Aorta (tissue), 5 donors: ENCODE measurements at regions not wholly inside any gene's neighbourhood (a gene's known extent, or its start where the extent isn't known, plus 50 kb on each side); places are given as distances from the start of the nearest gene placed in this dataset.

ENCODE experiments used
- ATAC-seq: fragments of 200-7000 bp; cut with Tn5 transposase; one replicate; pipeline ENCODE4 v1.9.1; 2022; ENCODE audit warnings: moderate library complexity; ENCODE audit not compliant: low FRiP score
- DNase-seq, 2 donors: peaks; one replicate each; pipeline ENCODE4 v3.0.0-alpha.2; 2020
- H3K27ac ChIP-seq, 2 donors: one replicate each; pipeline ENCODE4 v1.5.1; 2013; ENCODE audit warnings: low read length in 2 of 2, mild to moderate bottlenecking in 2 of 2, moderate library complexity in 2 of 2, control low read depth in 1 of 2, inconsistent platforms in 1 of 2, low read depth in 1 of 2
- H3K27me3 ChIP-seq, 2 donors: one replicate each; pipeline ENCODE4 v1.6.1; 2013; ENCODE audit warnings: control low read depth in 1 of 2, low read length in 1 of 2, mild to moderate bottlenecking in 1 of 2, moderate library complexity in 1 of 2; ENCODE audit not compliant: insufficient read depth in 2 of 2, control insufficient read depth in 1 of 2
- H3K36me3 ChIP-seq, 2 donors: one replicate each; pipeline ENCODE4 v1.6.1; 2013; ENCODE audit warnings: control low read depth in 1 of 2, low read length in 1 of 2, mild to moderate bottlenecking in 1 of 2; ENCODE audit not compliant: insufficient read depth in 2 of 2, control insufficient read depth in 1 of 2
- H3K4me1 ChIP-seq, 2 donors: one replicate each; pipeline ENCODE4 v1.6.1; 2013; ENCODE audit warnings: low read length in 2 of 2, control low read depth in 1 of 2, mild to moderate bottlenecking in 1 of 2, moderate library complexity in 1 of 2; ENCODE audit not compliant: insufficient read depth in 2 of 2, control insufficient read depth in 1 of 2
- H3K4me3 ChIP-seq, 2 donors: one replicate each; pipeline ENCODE4 v1.5.1; 2013; ENCODE audit warnings: low read length in 2 of 2, control low read depth in 1 of 2, mild to moderate bottlenecking in 1 of 2
- H3K9me3 ChIP-seq: one replicate; pipeline ENCODE4 v1.6.1; 2013; ENCODE audit warnings: mild to moderate bottlenecking, low read length; ENCODE audit not compliant: control insufficient read depth
- WGBS, 2 donors: extraction: QIAGEN DNeasy Blood & Tissue Kit; methylation state at CpG; one replicate each; pipeline ENCODE4 v1.1.7; 2013; 5-methylcytosine and 5-hydroxymethylcytosine counted together
- intact Hi-C, 2 donors: fragments of 100-400 bp; cut with DNase I; formaldehyde crosslinking; loops; one replicate each; pipeline versions ENCODE4 v1.14.2 to v1.15.0; 2022
- donor health status: healthy with polysubstance abuse.
- donor health status: Bipolar disorder and iron deficiency.
- donor health status: DM: no; HTN: no; CAD: no.
- donor health status: DM: no; HTN: no; CAD: no.
- donor health status: DM: yes; HTN: yes; CAD: no.

DNA sequence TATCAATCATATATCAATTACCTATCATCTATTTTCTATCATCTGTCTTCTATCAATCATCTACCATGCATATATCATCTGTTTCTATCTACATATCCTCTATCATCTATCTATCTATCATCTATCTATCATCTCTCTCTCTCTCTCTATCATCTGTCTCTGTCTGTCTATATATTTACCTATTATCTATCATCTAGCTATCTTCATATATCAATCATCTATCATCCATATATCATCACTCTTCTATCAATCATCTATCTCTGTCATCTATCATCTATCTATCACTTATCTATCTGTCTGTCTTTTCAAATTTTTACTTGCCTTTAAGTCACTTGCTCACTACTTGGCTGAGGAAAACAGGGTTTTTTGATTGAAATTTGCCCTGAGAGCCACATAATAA is 592.3 kb downstream of the DCDC2C start:
- no peaks in the 10 kb centered on the region for H3K9me3 ChIP-seq
- DNase-seq (no peak), ATAC-seq (no peak)
- H3K36me3 ChIP-seq = no peaks in the 10 kb centered on the region
- H3K27ac ChIP-seq = no peak overlapping the region
- H3K4me3 ChIP-seq = no peak overlapping the region
- no peaks in the 10 kb centered on the region for H3K4me1 ChIP-seq
- intact Hi-C loops = no loop called here
- no peaks in the 10 kb centered on the region for H3K27me3 ChIP-seq

DNA sequence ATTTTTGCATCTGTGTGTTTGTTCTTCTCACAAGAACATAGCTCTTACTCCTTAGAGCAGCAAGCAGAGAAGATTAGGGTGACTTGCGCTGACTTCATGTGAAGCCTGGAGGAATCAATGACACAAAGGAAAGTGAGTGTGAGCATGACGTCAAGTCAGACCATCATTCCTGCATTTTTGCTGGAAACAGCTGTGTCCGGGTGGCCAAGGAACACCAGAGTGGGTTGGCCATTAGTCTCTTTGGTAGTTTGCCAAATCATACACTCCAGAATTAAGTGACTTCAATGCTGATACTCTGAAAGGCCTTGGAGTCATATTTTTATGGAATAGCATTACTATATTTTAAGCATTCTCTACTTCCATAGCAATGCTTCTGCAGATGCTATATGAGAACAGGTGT is 597.2 kb downstream of the DCDC2C start:
- intact Hi-C loops = no loop called here
- 44 to 54% methylated on average over 3 of the region's 3 CpGs for WGBS, 2 donors
- no peak for ATAC-seq
- H3K27ac ChIP-seq = no peak overlapping the region
- H3K4me1 ChIP-seq = no peaks in the 10 kb centered on the region
- no peaks in the 10 kb centered on the region for H3K9me3 ChIP-seq
- H3K36me3 ChIP-seq = no peaks in the 10 kb centered on the region
- H3K27me3 ChIP-seq = no peaks in the 10 kb centered on the region
- no peak overlapping the region for H3K4me3 ChIP-seq
- DNase-seq = no peak

DNA sequence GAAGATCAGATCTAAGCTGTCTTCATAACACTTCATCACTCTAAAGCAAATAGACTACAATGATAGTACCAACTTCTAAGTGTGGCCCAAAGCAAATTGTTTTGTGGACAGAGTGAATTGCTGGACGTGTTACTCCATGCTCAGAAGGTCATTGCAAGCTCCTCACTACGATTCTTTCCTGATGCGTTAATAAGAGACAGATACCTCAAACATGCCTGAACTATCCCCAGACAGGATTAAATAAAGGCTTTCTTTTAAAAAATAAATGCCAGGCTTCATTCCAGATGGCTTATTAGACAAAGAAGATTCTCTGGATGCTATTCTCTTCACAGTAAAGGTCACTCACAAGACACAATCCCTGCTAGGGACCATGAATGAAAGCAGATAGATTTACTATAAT is 621.2 kb downstream of the DCDC2C start:
- intact Hi-C loops = no loop called here
- no peak for DNase-seq
- no peak for ATAC-seq
- Histone ChIP-seq H3K4me1 (no peaks in the 10 kb centered on the region), H3K4me3 (no peak overlapping the region), H3K27me3 (no peaks in the 10 kb centered on the region), H3K9me3 (no peaks in the 10 kb centered on the region), H3K36me3 (no peaks in the 10 kb centered on the region), H3K27ac (no peak overlapping the region)
- WGBS, 2 donors = 70 to 78% methylated on average over 3 of the region's 3 CpGs

DNA sequence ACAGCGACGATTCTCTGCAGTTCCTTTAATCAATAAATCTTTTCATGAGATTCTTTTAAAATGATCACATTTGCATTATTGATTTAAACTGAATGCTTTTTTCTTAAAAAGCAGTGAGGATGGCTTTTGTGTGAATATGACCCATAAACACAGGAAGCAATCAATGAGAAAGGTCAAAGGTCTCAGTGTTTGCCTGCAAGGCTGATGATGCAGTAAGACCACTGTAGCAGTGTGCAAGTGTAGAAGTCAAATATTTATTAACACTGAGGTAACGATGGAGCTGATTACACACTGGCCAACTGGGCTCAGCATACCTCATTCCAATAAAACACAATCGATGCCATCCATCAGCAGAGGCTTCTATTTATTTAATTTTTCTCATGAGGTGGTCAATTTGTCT is 633.5 kb downstream of the DCDC2C start:
- no peaks in the 10 kb centered on the region for H3K9me3 ChIP-seq
- no peaks in the 10 kb centered on the region for H3K36me3 ChIP-seq
- no peak overlapping the region for H3K4me3 ChIP-seq
- DNase-seq (no peak), ATAC-seq (no peak)
- H3K4me1 ChIP-seq = no peaks in the 10 kb centered on the region
- intact Hi-C loops = no loop called here
- 61 to 71% methylated on average over 4 of the region's 4 CpGs for WGBS, 2 donors
- no peak overlapping the region for H3K27ac ChIP-seq
- H3K27me3 ChIP-seq = no peaks in the 10 kb centered on the region

DNA sequence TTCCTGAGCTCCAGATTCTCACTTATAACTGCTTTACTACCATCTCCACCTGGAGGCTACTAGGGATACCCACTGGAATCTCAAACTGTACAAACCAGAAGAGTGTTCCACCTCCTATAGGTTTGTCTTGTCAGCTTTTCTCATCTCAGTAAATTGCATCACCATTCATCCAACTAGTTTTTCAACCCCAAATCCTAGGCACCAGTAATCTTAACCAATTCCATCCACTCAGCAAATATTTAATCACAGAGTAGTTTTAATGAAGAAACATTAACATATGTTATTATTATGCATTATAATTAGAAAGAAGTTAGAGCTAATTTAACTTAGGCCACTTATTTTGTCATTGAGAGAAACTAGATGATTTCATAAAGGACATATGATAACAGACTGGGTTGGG is 635.0 kb downstream of the DCDC2C start:
- H3K27ac ChIP-seq = no peak overlapping the region
- DNase-seq = no peak
- ATAC-seq = no peak
- H3K4me1 ChIP-seq = no peaks in the 10 kb centered on the region
- intact Hi-C loops = no loop called here
- H3K27me3 ChIP-seq = no peaks in the 10 kb centered on the region
- no peak overlapping the region for H3K4me3 ChIP-seq
- no peaks in the 10 kb centered on the region for H3K36me3 ChIP-seq
- peaks cover 2% of the 10 kb centered on the region for H3K9me3 ChIP-seq

DNA sequence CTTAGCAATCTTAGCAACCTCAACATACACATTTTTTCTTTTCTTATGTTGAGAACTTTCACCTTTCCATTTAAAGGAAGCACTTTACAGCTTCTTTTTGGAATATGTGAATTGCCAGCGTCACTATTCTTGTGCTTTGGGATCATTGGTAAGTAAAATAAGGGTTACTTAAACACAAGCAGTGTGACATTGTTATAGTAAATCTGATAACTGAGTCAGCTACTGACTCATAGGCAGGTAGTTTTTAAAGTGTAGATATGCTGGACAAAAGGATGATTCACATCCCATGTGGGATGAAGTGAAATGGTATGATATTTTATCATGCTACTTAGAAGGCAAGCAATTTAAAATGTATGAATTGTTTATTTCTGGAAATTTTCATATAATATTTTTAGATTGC is 637.2 kb downstream of the DCDC2C start:
- Histone ChIP-seq H3K27ac (no peak overlapping the region), H3K9me3 (peaks cover 2% of the 10 kb centered on the region), H3K27me3 (no peaks in the 10 kb centered on the region), H3K4me1 (no peaks in the 10 kb centered on the region), H3K4me3 (no peak overlapping the region), H3K36me3 (no peaks in the 10 kb centered on the region)
- ATAC-seq = no peak
- WGBS, 2 donors = 66 to 71% methylated on average over 1 of the region's 1 CpG
- intact Hi-C loops = no loop called here
- no peak for DNase-seq

DNA sequence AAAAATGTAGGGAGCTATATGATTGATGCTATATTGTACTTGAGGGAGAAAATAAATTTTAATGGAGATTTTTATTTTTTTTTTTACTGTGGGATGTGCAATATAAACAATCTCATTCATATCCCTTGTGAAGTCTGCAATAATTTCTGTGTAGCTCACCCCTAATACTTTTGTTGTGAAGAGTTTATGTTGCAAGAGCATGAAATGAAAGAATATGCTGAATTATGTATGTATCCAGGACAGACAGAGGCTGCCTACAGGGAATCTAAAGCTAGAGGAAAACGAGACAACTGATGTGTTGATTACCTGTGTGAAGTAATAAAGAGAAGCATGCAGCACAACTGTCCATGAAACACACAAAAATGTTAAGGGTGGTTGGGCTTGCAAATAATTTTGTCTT is 643.3 kb downstream of the DCDC2C start:
- no peaks in the 10 kb centered on the region for H3K27me3 ChIP-seq
- H3K4me1 ChIP-seq = no peaks in the 10 kb centered on the region
- no peak for DNase-seq
- no peak overlapping the region for H3K27ac ChIP-seq
- WGBS, 2 donors = 44 to 69% methylated on average over 1 of the region's 1 CpG
- no peak overlapping the region for H3K4me3 ChIP-seq
- peaks cover 4% of the 10 kb centered on the region for H3K9me3 ChIP-seq
- intact Hi-C loops = no loop called here
- no peaks in the 10 kb centered on the region for H3K36me3 ChIP-seq
- no peak for ATAC-seq

DNA sequence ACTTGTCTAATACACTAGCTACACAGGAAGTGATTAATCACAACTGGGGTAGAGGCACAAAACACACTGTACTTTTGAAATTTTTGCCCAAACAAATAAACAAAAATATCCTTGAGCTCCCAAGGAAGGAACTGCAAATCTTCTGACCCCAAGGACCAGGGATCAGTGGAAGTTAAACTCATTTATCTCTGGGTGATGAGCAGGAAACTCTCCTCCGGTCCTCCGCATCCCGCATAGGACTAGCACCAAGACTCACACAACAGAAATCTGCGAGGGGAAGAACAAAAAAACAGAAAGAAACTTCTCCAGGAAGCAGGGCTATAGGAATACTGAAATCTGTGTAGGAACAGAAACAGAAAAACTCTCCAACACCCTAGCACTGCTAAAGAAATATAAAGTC is 650.3 kb downstream of the DCDC2C start:
- peaks cover 2% of the 10 kb centered on the region for H3K9me3 ChIP-seq
- no peak overlapping the region for H3K27ac ChIP-seq
- ATAC-seq = no peak
- no peak for DNase-seq
- no peak overlapping the region for H3K4me3 ChIP-seq
- intact Hi-C loops = no loop called here
- no peaks in the 10 kb centered on the region for H3K36me3 ChIP-seq
- H3K4me1 ChIP-seq = no peaks in the 10 kb centered on the region
- no peaks in the 10 kb centered on the region for H3K27me3 ChIP-seq
- 39 to 58% methylated on average over 4 of the region's 4 CpGs for WGBS, 2 donors

DNA sequence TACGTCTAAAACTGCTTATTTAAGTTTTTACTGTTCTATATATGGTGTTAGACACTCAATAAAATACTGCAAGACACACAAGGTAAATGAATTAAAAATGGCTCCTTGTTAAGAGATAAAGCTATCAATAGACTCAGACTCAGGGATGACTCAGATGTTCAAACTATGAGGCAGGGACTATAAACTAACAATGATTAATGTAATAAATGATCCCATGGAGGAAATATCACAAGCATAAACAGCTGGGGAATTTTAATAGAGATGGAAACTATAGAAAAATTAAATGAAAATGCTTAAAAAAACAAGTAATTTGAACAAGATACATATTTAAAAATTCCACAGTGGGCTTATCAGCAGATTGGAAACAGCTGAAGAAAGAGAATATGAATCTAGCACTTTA is 650.8 kb downstream of the DCDC2C start:
- Histone ChIP-seq H3K4me3 (no peak overlapping the region), H3K9me3 (no peaks in the 10 kb centered on the region), H3K27me3 (no peaks in the 10 kb centered on the region), H3K4me1 (no peaks in the 10 kb centered on the region), H3K27ac (no peak overlapping the region), H3K36me3 (no peaks in the 10 kb centered on the region)
- 3 to 17% methylated on average over 1 of the region's 1 CpG for WGBS, 2 donors
- ATAC-seq (no peak), DNase-seq (no peak)
- intact Hi-C loops = no loop called here

DNA sequence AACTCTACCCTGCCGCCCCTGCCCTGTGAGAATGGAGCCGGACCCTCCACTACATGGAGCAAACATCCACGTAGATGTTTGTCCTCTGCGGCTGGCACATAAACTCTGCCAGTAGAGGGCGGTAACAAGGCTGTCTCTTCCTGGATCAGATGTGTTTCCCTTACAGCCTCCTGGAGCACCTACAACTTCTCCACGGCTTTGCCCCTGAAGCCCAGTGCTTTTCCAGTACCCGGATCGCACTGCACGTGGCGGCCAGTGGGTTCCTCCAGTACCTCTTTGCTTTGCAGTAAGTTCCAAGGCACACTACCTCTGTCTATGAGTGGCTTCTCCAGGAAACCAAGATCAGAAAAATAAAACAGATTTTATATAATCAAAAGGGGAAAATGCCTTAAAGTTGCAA is 651.3 kb downstream of the DCDC2C start:
- H3K27me3 ChIP-seq = no peaks in the 10 kb centered on the region
- ATAC-seq (no peak), DNase-seq (no peak)
- no peaks in the 10 kb centered on the region for H3K36me3 ChIP-seq
- intact Hi-C loops = no loop called here
- no peak overlapping the region for H3K27ac ChIP-seq
- H3K9me3 ChIP-seq = no peaks in the 10 kb centered on the region
- no peak overlapping the region for H3K4me3 ChIP-seq
- 41 to 44% methylated on average over 10 of the region's 10 CpGs for WGBS, 2 donors
- H3K4me1 ChIP-seq = no peaks in the 10 kb centered on the region
